Calu3 (cell line): ENCODE measurements at regions not wholly inside any gene's neighbourhood (a gene's known extent, or its start where the extent isn't known, plus 50 kb on each side); places are given as distances from the start of the nearest gene placed in this dataset.

Experiments used
- BruUV-seq: library from RNA; stranded (reverse); fragments of 400-500 nt; replicated peaks from 2 replicates; lab custom pipeline; 2021; lab: Mats Ljungman, UMichigan
- CTCF ChIA-PET: fragments of 300-600 bp; sonication (Branson Sonifier 250); formaldehyde crosslinking; loops from one replicate; lab custom pipeline; 2022; ENCODE audit warnings: antibody characterized with exemption; lab: Charles Lee
- DNase-seq: peaks from one replicate; pipeline ENCODE4 v3.0.0; 2022
- H3K27ac Mint-ChIP-seq: one replicate; pipeline ENCODE4 v1.8.0; 2022; ENCODE audit warnings: mixed read lengths; ENCODE audit not compliant: unreplicated experiment
- H3K27me3 Mint-ChIP-seq: one replicate; pipeline ENCODE4 v1.8.0; 2022; ENCODE audit warnings: mixed read lengths; ENCODE audit not compliant: unreplicated experiment
- H3K36me3 Mint-ChIP-seq: one replicate; pipeline ENCODE4 v1.8.0; 2022; ENCODE audit warnings: mild to moderate bottlenecking, moderate library complexity, mixed read lengths; ENCODE audit not compliant: insufficient read depth, unreplicated experiment
- H3K4me1 Mint-ChIP-seq: one replicate; pipeline ENCODE4 v1.8.0; 2022; ENCODE audit warnings: mild to moderate bottlenecking, low read depth, mixed read lengths; ENCODE audit not compliant: unreplicated experiment
- H3K4me3 Mint-ChIP-seq: one replicate; pipeline ENCODE4 v1.8.0; 2022; ENCODE audit warnings: mild to moderate bottlenecking, low read depth, moderate library complexity, mixed read lengths; ENCODE audit not compliant: unreplicated experiment
- H3K9me3 Mint-ChIP-seq: one replicate; pipeline ENCODE4 v1.8.0; 2022; ENCODE audit warnings: low read depth, mixed read lengths; ENCODE audit not compliant: unreplicated experiment
- CTCF ChIP-seq: fragments of 200-600 bp; IDR thresholded peaks from one replicate; pipeline ENCODE4 v1.8.0; 2022; ENCODE audit warnings: antibody characterized with exemption; ENCODE audit not compliant: unreplicated experiment
- intact Hi-C: fragments of 100-400 bp; cut with micrococcal nuclease; formaldehyde crosslinking; loops from one replicate; pipeline ENCODE4 v1.10.0; 2022; ENCODE audit not compliant: unreplicated experiment

- Mint-ChIP-seq H3K9me3 (peaks cover 2% of the 10 kb centered on the region), H3K27ac (no peak overlapping the region), H3K4me3 (no peak overlapping the region), H3K4me1 (no peaks in the 10 kb centered on the region), H3K36me3 (no peaks in the 10 kb centered on the region), H3K27me3 (no peaks in the 10 kb centered on the region)
- no peak for TF ChIP-seq CTCF
- no TSS peak for BruUV-seq
- intact Hi-C loops, result no loop called here
- DNase-seq, result no peak
- CTCF ChIA-PET, result interaction anchor here (0.6 kb wide), 1 partner anchor 9 kb away, joined by 4 read pairs; no protein-coding TSS in a partner anchor
Measured at GRCh38 chr3:80050826-80051601, 283.2 kb upstream of the ROBO1 start.

GRCh38 chr3:80043226-80043625 is 275.4 kb upstream of the ROBO1 start:
- Mint-ChIP-seq H3K4me1 (no peaks in the 10 kb centered on the region), H3K36me3 (no peaks in the 10 kb centered on the region), H3K27me3 (no peaks in the 10 kb centered on the region), H3K27ac (no peak overlapping the region), H3K9me3 (no peaks in the 10 kb centered on the region), H3K4me3 (no peak overlapping the region)
- CTCF ChIA-PET, result no interaction called here
- intact Hi-C loops, result no loop called here
- no peak for TF ChIP-seq CTCF
- no TSS peak for BruUV-seq
- DNase-seq, result no peak

GRCh38 chr3:80040067-80040466 is 272.3 kb upstream of the ROBO1 start:
- H3K4me1 Mint-ChIP-seq, result no peaks in the 10 kb centered on the region
- BruUV-seq, result no TSS peak
- no peak for DNase-seq

GRCh38 chr3:80036176-80036575 is 268.4 kb upstream of the ROBO1 start:
- H3K9me3 Mint-ChIP-seq, result no peaks in the 10 kb centered on the region
- TF ChIP-seq CTCF, result no peak
- intact Hi-C loops, result no loop called here
- no peak overlapping the region for H3K27ac Mint-ChIP-seq
- H3K27me3 Mint-ChIP-seq, result no peaks in the 10 kb centered on the region
- H3K36me3 Mint-ChIP-seq, result no peaks in the 10 kb centered on the region
- CTCF ChIA-PET, result no interaction called here
- no TSS peak for BruUV-seq
- no peak overlapping the region for H3K4me3 Mint-ChIP-seq
- H3K4me1 Mint-ChIP-seq, result no peaks in the 10 kb centered on the region
- DNase-seq, result no peak

More at GRCh38 chr3:80040067-80040466, 272.3 kb upstream of the ROBO1 start:
- Mint-ChIP-seq H3K27me3 (no peaks in the 10 kb centered on the region), H3K27ac (no peak overlapping the region), H3K4me3 (no peak overlapping the region), H3K9me3 (no peaks in the 10 kb centered on the region), H3K36me3 (no peaks in the 10 kb centered on the region)
- TF ChIP-seq CTCF, result no peak
- CTCF ChIA-PET, result no interaction called here
- intact Hi-C loops, result no loop called here
